Hematopoietic multipotent progenitor cell (in vitro differentiated cells): ENCODE measurements at regions not wholly inside any gene's neighbourhood (a gene's known extent, or its start where the extent isn't known, plus 50 kb on each side); places are given as distances from the start of the nearest gene placed in this dataset.

Experiments
- DNase-seq, 3 donors: peaks; one replicate each; pipeline ENCODE4 v3.0.0-alpha.2; 2011 to 2015; ENCODE audit warnings: low read depth in 2 of 3, low spot score in 2 of 3

GRCh38 chr3:182435860-182436259 lies 357.4 kb upstream of the ATP11B start:
- DNase-seq = no peak

GRCh38 chr3:182436547-182436946 lies 356.8 kb upstream of the ATP11B start:
- no peak for DNase-seq

GRCh38 chr3:182438398-182438797 lies 354.9 kb upstream of the ATP11B start:
- no peak for DNase-seq

- no peak for DNase-seq
Observed at GRCh38 chr3:182440101-182440500, 353.2 kb upstream of the ATP11B start.

GRCh38 chr3:182445576-182445975 lies 347.7 kb upstream of the ATP11B start:
- no peak for DNase-seq

- no peak for DNase-seq
Observed at GRCh38 chr3:182450942-182451787, 342.1 kb upstream of the ATP11B start.

- no peak for DNase-seq
Observed at GRCh38 chr3:182451871-182452270, 341.4 kb upstream of the ATP11B start.

- no peak for DNase-seq
Observed at GRCh38 chr3:182455011-182455410, 338.3 kb upstream of the ATP11B start.

- no peak for DNase-seq
Observed at GRCh38 chr3:182460303-182460702, 333.0 kb upstream of the ATP11B start.

- no peak for DNase-seq
Observed at GRCh38 chr3:182462152-182462551, 331.2 kb upstream of the ATP11B start.

- DNase-seq = no peak
Observed at GRCh38 chr3:182464513-182465145, 328.7 kb upstream of the ATP11B start.

- DNase-seq = no peak
Observed at GRCh38 chr3:182465301-182466185, 327.8 kb upstream of the ATP11B start.

GRCh38 chr3:182469086-182469485 lies 324.2 kb upstream of the ATP11B start:
- no peak for DNase-seq

GRCh38 chr3:182470187-182470586 lies 323.1 kb upstream of the ATP11B start:
- DNase-seq = no peak

GRCh38 chr3:182473191-182473710 lies 320.1 kb upstream of the ATP11B start:
- no peak for DNase-seq

- DNase-seq = no peak
Observed at GRCh38 chr3:182478369-182478768, 314.9 kb upstream of the ATP11B start.

GRCh38 chr3:182479419-182480336 lies 313.6 kb upstream of the ATP11B start:
- DNase-seq = no peak

GRCh38 chr3:182482705-182483104 lies 310.6 kb upstream of the ATP11B start:
- DNase-seq = no peak

GRCh38 chr3:182484682-182485081 lies 308.6 kb upstream of the ATP11B start:
- no peak for DNase-seq

GRCh38 chr3:182485301-182485700 lies 308.0 kb upstream of the ATP11B start:
- no peak for DNase-seq
